GM19023 (cell line): ENCODE measurements at regions not wholly inside any gene's neighbourhood (a gene's known extent, or its start where the extent isn't known, plus 50 kb on each side); places are given as distances from the start of the nearest gene placed in this dataset.

Experiments used
- ATAC-seq: cut with Tn5 transposase; IDR thresholded peaks from one replicate; pipeline ENCODE4 v1.9.1; 2021; ENCODE audit warnings: mild to moderate bottlenecking, moderate library complexity; ENCODE audit not compliant: unreplicated experiment

DNA sequence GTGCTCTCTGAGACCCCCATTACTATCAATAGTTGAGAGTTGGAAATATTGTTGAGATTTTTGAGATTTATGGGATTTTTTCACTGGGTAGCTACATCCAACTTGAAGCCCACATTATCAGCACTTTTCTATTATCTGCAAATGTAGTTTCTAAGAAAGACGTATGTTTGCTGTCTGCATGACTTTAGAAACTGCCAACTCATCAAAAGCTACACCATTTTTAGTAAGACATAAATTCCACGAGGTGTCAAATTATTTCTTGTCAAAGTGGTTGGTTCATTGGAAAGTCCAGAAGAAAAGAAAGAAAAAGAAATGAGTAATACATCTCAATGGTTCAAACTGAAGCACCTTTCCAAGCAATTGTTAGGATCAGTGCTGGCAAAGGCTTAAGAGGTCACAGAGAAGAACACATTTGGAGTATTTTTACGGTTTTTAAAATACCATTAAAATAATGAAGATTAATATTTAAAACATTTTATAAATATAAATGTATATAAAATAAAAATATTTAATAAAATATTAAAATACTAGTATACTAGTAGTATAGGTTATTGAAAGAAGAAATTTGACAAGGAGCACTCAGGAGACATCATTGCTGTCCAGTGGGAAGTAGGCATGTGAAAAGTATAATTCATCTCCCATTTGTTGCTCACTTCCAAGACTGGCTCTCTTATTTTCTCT is 463.5 kb downstream of the TAFA4 start:
- no peak for ATAC-seq

DNA sequence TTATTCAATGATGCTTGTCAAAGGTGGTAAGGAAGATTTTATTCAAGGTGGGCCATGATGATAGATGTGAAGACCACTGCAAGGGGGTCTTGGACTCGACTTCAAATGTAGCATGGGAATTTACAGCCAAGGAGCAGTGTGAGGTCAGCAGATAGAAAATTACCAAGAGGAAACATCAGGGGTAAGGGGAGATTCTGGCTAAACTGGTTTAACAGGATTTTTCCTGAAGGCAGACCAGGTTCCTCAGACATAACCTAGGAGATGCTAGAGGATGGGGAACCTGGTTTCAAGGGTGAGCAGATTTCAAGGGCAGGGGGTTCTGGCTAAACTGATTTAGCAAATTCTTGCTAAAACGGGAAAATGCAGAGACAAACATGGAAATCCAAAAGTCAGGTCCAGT is 464.9 kb downstream of the TAFA4 start:
- ATAC-seq: no peak

DNA sequence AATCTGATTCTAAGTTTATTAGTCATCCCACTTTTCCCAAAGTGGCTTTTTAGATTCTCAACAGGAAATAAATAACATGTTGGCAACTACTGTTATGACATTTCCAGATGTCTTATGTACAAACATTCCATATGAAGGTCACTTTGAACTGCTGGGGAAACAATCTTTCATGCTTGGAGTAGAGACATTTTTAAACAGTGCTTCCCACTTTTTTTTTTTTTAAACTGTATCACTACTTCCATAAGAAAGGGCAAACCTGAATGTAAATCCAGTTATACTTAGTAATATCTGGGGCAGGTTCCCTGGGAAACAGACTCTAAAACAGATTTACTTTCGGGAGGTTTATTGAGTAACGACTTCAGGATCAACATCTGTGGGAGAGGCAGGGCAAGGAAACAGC is 473.8 kb downstream of the TAFA4 start:
- no peak for ATAC-seq

DNA sequence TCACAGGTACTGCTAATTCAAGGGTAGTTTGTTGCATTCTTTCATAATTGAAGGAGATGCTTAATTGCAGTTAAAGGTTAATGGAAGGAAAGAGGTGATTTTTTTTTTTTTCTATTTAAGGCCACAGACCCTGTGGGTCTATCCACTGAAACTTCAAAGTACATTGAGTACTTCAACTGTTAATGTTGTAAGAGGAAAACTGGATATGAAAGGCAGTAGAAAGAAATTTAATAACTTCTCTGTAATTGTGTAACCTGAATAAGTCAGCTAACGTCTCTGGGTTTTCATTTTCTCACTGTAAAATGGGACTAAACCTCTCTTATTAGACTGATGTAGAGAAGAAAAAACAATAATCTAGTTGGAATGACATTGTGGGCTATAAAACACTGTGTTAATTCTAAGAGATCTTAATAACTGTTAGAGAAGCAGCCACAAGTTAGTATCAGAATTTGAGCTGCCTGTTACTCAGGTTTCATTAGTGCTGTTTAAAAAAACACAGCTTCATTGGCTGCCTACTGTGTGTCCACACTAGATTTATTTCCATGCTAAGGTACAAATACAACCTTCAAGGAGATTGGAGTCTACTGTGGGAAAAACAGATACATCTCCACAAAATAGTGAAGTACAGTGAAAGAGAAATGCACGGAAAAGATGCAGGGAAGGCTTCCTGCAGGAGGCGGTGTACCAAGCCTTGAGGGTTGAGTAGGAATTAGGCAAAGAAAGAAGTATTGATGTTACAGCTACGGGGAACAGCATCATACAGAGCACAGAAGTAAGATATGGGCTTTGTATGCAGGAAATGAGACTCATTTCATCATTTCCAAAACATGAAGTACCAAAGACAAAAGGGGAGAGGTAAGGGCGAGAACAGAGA is 483.6 kb downstream of the TAFA4 start:
- ATAC-seq: no peak

DNA sequence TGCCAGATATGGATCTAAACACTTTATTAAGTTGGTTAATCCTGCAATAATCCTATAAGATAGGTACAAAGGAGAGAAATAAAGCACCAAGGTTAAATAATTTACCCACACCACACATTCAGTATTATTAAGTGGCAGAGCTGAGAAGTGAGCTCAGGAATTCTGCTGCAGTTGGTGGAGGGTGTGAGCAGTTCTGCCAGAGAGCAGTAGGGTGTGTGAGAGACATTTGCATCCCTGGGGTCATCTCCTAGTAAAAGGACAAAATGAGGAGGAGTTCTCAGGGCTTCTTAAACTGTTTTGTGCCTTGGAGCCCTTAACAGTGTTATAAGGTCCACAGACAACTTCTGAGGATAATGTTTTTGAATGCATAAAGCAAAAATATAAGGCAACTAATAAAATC is 484.5 kb downstream of the TAFA4 start:
- ATAC-seq: no peak

DNA sequence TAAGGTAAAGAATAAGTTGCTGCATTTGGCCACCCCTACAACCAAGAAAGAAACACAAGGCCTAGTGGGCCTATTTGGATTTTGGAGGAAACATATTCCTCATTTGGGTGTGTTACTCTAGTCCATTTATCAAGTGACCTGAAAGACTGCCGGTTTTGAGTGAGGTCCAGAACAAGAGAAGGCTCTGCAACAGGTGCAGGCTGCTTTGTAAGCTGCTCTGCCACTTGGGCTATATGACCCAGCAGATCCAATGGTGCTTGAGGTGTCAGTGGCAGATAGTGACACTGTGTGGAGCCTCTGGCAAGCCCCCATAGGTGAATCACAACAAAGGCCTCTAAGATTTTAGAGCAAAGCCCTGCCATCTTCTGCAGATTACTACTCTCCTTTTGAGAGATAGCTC is 491.3 kb downstream of the TAFA4 start:
- no peak for ATAC-seq

DNA sequence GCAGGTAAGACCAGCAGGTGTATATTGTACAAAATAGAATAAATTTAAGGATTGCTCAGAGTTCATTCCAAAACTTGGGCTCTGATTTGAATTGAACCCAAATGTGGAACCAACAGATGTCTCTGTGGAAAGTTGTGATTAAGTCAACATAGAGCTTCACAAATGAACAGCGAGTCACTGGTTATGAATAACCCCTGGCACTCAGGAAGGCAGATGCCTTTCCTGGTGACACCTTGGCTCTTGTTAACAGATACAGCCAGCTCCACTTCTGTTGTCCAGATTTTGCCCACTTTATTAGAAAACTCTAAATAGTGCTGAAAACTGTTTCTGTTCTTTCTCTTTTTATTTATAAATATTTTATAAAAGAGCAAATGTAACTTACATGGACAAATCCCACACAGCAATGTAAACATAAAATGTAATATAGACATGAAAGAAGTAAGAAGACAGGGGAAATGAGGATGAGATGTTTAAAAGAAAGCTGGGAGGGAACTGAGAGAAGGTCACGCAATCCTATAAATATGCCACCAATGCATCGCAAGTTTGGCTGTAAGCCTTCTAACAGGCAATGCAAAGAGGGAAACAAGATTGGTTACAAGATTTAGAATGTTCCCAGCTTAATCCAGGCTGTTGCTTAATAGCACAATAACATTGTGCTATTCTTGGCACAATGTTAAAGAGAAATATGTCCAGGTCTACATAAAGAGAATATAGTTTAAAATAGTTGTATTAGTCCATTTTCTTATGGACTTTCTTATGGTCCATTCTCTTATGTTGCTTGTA is 495.5 kb downstream of the TAFA4 start:
- no peak for ATAC-seq

DNA sequence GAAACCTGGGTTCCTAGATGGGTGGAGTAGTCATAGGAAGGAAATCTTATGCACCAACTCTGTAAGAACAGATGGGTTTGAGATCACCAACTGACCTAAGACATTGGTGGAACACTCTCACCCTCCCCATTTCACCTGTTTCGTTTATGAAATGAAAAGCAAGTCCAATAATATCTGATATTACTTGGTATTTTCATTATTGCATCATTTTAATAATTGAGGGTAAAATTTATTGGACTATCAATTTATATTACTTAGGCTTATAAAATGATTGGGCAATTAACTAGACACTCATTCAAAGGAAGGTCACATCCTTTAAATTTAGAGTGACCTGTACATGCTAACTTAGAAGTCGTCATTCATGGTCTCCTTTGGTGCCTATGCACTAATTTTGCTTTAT is 503.9 kb downstream of the TAFA4 start:
- no peak for ATAC-seq

DNA sequence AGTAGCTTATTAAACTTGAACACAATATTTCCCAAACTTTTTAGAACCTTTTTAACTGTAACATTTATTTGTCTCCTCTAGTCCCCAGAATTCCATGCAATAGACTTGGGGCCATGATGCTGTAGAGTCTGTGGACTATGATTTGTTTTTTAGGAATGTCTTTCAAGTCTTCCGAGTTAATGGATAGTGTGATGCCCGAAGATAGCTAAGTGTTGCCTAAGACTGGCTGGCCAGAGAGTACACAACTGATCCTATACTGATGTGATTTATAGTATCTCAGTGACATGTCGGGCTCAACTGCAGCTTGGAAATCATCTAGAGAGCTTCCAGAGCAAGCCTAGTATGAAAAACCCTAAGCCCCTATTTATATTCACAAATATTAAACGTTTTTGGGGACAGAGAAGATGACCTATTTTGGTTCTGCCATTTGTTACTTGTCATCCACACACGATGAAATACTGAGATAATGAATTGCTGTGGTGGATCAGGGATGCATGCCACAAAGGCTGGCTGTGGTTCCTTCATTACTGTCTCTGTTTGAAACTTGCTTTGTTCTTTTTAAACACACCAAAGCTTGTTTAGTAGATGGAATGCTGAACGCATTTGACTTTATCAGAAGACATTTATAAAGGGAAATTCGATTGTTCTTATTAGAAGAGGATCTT is 507.4 kb downstream of the TAFA4 start:
- no peak for ATAC-seq

DNA sequence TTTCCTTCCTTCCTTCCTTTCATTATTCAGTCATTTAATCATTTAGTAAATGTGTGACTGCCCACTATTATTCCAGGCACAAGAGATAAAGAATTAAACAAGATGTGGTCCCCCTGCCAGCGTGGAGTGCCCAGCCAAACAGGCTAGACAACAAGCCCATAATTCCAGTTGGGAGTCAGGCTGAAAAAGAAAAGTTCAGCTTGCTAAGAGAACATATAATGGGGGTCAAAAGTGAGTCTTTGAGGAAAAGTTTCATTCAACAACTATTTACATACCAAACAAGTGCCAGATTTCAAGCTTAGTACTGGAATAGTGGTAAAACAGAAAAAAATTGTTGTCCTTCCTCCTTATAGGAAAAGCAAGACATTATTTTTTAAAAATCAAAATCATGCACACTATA is 523.7 kb downstream of the TAFA4 start:
- no peak for ATAC-seq

DNA sequence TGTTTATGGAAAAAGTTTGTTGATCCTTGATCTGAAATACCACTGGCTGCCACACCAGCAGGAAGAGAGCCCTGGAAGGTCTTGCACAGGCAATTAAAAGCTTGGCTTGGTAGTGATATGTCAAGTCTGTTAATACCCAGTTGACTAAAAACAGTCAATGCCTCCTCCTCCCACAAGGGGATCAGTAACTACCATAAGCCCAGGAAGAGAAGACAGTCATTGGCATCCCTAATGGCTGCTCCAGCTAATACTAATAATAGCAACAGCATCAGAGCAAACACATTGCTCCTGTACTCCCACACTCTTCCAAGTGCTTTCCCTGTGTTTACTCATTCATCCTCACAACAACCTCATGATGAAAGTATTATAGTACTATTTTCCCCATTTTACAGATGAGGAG is 528.6 kb downstream of the TAFA4 start:
- no peak for ATAC-seq

DNA sequence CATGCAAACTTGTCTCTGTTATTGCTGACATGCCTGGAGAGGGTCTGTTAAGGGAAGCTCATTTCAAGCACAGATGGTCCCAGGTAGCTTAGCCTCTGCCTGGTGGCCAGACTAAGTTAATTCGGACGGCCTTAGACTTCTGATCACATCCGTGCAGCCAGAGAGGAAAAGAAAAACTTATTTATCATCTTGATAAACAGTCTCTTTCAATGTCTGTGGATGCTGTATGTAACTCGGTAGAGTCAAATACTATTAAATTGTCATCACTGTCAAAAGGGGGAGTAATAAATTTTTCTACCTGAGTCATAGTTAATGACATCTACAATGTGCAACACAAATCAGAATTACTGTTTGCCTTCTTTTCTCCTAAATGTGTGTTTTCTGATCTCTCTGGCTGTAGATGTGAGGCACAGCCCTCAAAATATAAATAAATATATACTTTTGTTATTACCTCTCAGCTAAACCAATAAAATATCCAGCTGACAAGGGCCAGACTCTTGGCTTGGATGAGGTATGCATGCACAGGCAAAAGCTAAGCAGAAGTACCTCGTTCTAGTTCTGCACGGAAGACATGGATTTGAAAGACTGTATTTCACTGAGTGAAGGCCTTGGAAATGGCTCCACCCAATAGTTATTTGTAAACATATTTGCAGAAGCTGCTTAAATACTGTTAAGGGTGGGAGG is 530.0 kb downstream of the TAFA4 start:
- ATAC-seq: no peak

DNA sequence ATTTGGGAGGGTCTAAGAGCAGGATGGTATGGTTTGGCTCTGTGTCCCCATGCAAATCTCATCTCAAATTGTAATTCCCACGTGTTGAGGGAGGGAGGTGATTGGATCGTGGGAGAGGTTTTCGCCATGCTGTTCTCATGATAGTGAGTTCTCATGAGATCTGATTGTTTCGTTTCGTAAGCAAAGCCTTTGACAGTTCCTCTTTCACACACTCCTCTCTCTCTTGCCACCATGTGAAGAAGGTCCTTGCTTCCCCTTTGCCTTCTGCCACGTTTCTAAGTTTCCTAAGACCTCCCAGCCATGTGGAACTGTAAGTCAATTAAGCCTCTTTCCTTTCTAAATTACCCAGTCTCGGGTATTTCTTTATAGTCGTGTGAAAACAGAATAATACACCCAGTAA is 553.7 kb downstream of the TAFA4 start:
- ATAC-seq: no peak

DNA sequence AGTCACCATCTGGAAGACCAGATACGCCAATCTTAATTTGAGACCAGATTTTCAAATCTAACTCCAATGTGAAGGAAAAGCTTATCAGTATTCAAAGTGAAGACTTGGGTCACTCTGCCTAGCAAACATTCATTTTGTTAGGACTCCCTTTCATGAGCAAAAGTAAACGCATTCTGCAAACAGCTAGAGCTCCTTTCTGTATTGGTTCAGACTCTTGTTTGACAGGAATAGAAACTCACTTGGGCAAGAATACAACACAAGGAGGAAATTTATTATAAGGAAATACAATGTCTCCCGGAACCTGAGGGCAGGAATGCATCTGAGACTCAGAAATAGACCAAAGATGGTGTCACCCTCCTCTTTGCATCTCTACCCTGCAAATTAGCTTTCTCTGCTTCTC is 558.6 kb downstream of the TAFA4 start:
- no peak for ATAC-seq

DNA sequence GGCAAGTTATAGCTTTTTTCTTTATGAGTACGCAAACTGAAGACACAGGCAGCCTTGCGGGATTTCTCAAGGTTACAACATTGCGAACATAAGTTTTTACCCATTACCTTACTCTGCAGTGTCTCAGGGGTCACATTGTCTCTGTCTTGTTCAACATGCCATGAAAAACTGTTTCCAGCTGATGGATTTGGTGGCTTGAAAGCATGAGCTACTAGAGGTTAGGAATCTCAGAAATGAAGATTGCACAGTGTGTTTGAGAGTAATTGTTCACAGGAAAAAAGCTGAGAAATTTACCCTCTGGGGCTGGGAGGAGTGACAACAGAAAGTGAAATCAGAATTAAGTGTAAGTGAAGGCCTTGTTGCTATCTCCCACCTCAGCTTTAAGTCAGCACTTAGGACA is 568.6 kb downstream of the TAFA4 start:
- ATAC-seq: no peak

DNA sequence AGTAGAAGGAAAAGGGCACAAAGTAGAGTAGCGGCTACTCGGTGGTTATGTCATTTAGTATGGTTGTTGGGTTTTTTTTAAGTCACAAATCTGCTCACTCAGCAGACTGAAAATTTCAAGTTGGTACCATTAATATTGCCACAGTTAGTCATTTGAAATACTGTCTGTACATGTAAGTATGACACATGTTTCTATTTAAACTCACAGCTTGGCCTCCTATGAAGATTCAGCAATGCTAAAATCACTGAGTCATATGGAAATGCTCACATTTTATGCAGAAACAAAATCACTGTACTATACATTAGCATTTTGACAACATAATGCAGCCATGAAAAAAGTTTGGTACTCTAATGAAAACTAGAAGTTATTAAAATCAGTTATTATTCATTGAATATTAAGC is 571.9 kb downstream of the TAFA4 start:
- no peak for ATAC-seq

DNA sequence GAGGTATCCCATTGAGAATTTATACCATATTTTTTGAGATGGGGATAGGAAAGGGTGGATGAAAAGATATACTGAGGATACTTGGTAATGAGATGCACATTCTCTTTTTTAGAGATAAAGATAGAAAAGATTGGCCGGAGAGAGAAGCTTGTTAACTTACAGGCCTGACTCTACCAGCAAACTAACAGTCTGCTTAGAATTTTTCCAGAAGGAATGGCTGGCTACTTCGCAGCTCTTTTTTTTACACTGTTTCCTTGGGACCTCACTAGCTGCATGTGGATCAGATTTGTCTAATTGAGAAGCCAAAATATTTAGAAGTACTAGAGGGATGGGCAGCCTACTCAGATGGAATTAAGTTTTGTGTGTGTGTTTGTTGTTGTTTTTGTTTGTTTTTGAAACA is 586.6 kb downstream of the TAFA4 start:
- no peak for ATAC-seq

DNA sequence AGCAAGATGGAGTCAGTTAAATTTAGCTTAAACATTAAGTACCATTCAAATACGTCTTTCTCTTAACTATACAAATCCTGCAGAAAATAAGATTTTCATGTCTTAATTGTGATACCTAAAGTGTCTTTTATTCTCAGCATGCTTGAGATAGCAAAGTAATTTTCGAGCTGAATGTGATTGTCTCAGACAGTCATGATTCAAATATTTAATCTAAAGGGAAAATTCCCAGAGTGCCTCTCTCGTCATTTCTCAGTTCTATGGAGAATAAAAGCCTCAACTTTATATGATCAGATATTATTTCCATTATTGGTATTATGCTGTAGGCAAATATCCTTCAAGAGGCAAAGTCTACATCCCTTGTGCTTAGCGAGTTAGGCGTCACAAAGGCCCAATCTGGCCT is 589.9 kb downstream of the TAFA4 start:
- ATAC-seq: no peak

DNA sequence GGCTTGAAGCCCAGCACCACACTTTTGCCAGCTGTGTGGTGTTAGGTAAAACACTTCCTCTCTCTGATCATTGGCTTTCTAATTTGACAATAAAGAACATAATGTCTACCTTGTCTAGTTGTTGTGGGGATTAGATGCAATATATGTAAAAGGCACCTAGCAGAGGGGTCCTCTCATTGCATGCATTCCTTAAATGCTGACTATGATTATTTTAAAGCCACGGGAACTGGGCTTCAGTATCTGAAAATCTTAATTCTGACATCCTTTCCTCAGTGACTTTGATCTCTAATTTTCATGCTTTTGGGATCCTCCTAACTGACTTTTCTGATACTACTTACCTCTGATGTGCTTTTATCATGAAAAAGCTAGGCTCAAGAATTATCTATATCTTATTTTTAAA is 596.3 kb downstream of the TAFA4 start:
- ATAC-seq: no peak

DNA sequence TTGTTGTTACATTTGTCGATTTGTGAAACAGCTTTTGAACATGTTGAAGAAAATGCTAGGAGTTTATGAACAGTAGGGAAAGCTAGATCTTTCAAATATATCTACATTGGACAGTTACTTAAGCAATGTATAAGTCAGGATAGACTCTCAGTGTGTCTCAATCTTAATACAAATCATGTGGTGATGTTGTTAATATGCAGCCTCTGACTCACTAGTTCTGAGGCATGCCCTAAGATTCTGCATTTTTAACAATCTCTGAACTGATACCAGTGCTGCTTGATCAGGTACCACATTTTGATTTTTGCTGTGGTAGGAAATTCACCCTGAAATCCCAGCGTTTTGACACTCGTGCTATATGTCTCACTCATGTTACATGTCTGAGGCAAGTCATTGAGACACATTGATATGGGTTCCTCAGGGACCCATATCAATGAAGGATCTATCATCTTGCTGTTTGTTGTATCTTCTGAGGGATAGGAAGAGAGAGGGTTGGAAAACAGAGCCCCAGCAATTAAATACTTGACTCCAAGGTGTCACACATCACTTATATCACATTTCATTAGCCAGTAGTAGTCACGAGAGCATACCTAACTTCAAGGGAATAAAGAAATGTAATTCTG is 597.9 kb downstream of the TAFA4 start:
- ATAC-seq: no peak
